OCI-LY1 (cell line): ENCODE measurements at regions not wholly inside any gene's neighbourhood (a gene's known extent, or its start where the extent isn't known, plus 50 kb on each side); places are given as distances from the start of the nearest gene placed in this dataset.

Experiments used
- CTCF ChIP-seq: fragments of 200-600 bp; sonication (generic), shearing (Covaris generic); IDR thresholded peaks from 2 replicates; pipeline ENCODE4 v1.5.1; 2017; ENCODE audit warnings: mild to moderate bottlenecking, antibody characterized with exemption, low read length, moderate library complexity, mixed read lengths
- EZH2 ChIP-seq: fragments of 200-600 bp; sonication (generic), shearing (Covaris generic); IDR thresholded peaks from 2 replicates; pipeline ENCODE4 v1.8.0; 2017; ENCODE audit warnings: borderline replicate concordance, mixed run types, mild to moderate bottlenecking, antibody characterized with exemption, low read length, moderate library complexity, mixed read lengths

GRCh38 chr3:104879919-104880318, 486.8 kb upstream of the ALCAM start:
- TF ChIP-seq CTCF (no peak), EZH2 (no peak)
